Immature natural killer cell (primary cell): ENCODE measurements at regions not wholly inside any gene's neighbourhood (a gene's known extent, or its start where the extent isn't known, plus 50 kb on each side); places are given as distances from the start of the nearest gene placed in this dataset.

Experiments
- DNase-seq, 3 donors: peaks; one replicate each; pipeline ENCODE4 v3.0.0; 2022; ENCODE audit warnings: mixed read lengths in 1 of 3
- H3K27ac Mint-ChIP-seq, 6 donors: one replicate each; pipeline ENCODE4 v1.8.0; 2020; ENCODE audit warnings: mixed read lengths in 6 of 6, mild to moderate bottlenecking in 5 of 6, inconsistent platforms in 4 of 6, moderate library complexity in 3 of 6
- H3K27me3 Mint-ChIP-seq, 3 donors: one replicate each; pipeline ENCODE4 v1.8.0; 2020 to 2021; ENCODE audit warnings: low read depth in 3 of 3, mild to moderate bottlenecking in 3 of 3, mixed read lengths in 3 of 3, moderate library complexity in 3 of 3, inconsistent platforms in 1 of 3
- H3K36me3 Mint-ChIP-seq, 3 donors: one replicate each; pipeline ENCODE4 v1.8.0; 2020; ENCODE audit warnings: mixed read lengths in 3 of 3, inconsistent platforms in 2 of 3, mild to moderate bottlenecking in 2 of 3
- H3K4me1 Mint-ChIP-seq, 2 donors: one replicate each; pipeline ENCODE4 v1.8.0; 2020; ENCODE audit warnings: inconsistent platforms in 2 of 2, mild to moderate bottlenecking in 2 of 2, mixed read lengths in 2 of 2, moderate library complexity in 1 of 2
- H3K4me3 Mint-ChIP-seq, 5 donors: one replicate each; pipeline ENCODE4 v1.8.0; 2020; ENCODE audit warnings: mild to moderate bottlenecking in 5 of 5, mixed read lengths in 5 of 5, inconsistent platforms in 3 of 5, moderate library complexity in 3 of 5
- H3K9me3 Mint-ChIP-seq, 6 donors: one replicate each; pipeline ENCODE4 v1.8.0; 2020; ENCODE audit warnings: mild to moderate bottlenecking in 6 of 6, mixed read lengths in 6 of 6, inconsistent platforms in 4 of 6, moderate library complexity in 3 of 6

- no peak for DNase-seq
- Mint-ChIP-seq H3K36me3 (no peaks in the 10 kb centered on the region), H3K4me1 (no peaks in the 10 kb centered on the region), H3K27ac (no peak overlapping the region), H3K9me3 (peaks cover 0 to 3% (median 0%) of the 10 kb centered on the region in 6 donors), H3K27me3 (peaks cover 4 to 17% (median 6%) of the 10 kb centered on the region in 3 donors), H3K4me3 (no peak overlapping the region)
Observed at GRCh38 chr3:40593351-40593750, 68.6 kb downstream of the ZNF621 start.

GRCh38 chr3:40597441-40597840, 72.7 kb downstream of the ZNF621 start:
- Mint-ChIP-seq H3K4me3 (no peak overlapping the region), H3K27me3 (peaks cover 2 to 11% (median 2%) of the 10 kb centered on the region in 3 donors), H3K27ac (no peak overlapping the region), H3K9me3 (peaks cover 0 to 2% (median 0%) of the 10 kb centered on the region in 6 donors), H3K36me3 (no peaks in the 10 kb centered on the region), H3K4me1 (no peaks in the 10 kb centered on the region)
- no peak for DNase-seq

GRCh38 chr3:40598338-40598737, 73.6 kb downstream of the ZNF621 start:
- H3K4me1 Mint-ChIP-seq = no peaks in the 10 kb centered on the region
- no peaks in the 10 kb centered on the region for H3K36me3 Mint-ChIP-seq
- peaks cover 2 to 10% (median 2%) of the 10 kb centered on the region in 3 donors for H3K27me3 Mint-ChIP-seq
- H3K4me3 Mint-ChIP-seq = no peak overlapping the region
- H3K27ac Mint-ChIP-seq = no peak overlapping the region
- no peak for DNase-seq
- peaks cover 0 to 2% (median 0%) of the 10 kb centered on the region in 6 donors for H3K9me3 Mint-ChIP-seq

GRCh38 chr3:40598962-40599361, 74.2 kb downstream of the ZNF621 start:
- peaks cover 2 to 6% (median 2%) of the 10 kb centered on the region in 3 donors for H3K27me3 Mint-ChIP-seq
- DNase-seq = no peak
- H3K27ac Mint-ChIP-seq = no peak overlapping the region
- H3K36me3 Mint-ChIP-seq = no peaks in the 10 kb centered on the region
- no peaks in the 10 kb centered on the region for H3K4me1 Mint-ChIP-seq
- no peak overlapping the region for H3K4me3 Mint-ChIP-seq
- H3K9me3 Mint-ChIP-seq = peaks cover 0 to 2% (median 0%) of the 10 kb centered on the region in 6 donors

GRCh38 chr3:40602778-40603385, 78.1 kb downstream of the ZNF621 start:
- no peak overlapping the region for H3K4me3 Mint-ChIP-seq
- no peaks in the 10 kb centered on the region for H3K36me3 Mint-ChIP-seq
- H3K4me1 Mint-ChIP-seq = no peaks in the 10 kb centered on the region
- H3K27me3 Mint-ChIP-seq = peaks cover 0 to 2% (median under 1%) of the 10 kb centered on the region in 3 donors
- H3K9me3 Mint-ChIP-seq = no peaks in the 10 kb centered on the region
- H3K27ac Mint-ChIP-seq = no peak overlapping the region
- no peak for DNase-seq

GRCh38 chr3:40605960-40606359, 81.2 kb downstream of the ZNF621 start:
- Mint-ChIP-seq H3K36me3 (no peaks in the 10 kb centered on the region), H3K4me3 (no peak overlapping the region), H3K27me3 (peaks cover 0 to 2% (median 2%) of the 10 kb centered on the region in 3 donors), H3K4me1 (no peaks in the 10 kb centered on the region), H3K27ac (no peak overlapping the region), H3K9me3 (peaks cover 0 to 2% (median 0%) of the 10 kb centered on the region in 6 donors)
- DNase-seq = no peak

GRCh38 chr3:40608091-40608490, 83.3 kb downstream of the ZNF621 start:
- DNase-seq = no peak
- H3K27me3 Mint-ChIP-seq = peaks cover 0 to 6% (median 1%) of the 10 kb centered on the region in 3 donors
- H3K36me3 Mint-ChIP-seq = no peaks in the 10 kb centered on the region
- no peak overlapping the region for H3K27ac Mint-ChIP-seq
- peaks cover 0 to 2% (median 0%) of the 10 kb centered on the region in 6 donors for H3K9me3 Mint-ChIP-seq
- H3K4me3 Mint-ChIP-seq = no peak overlapping the region
- H3K4me1 Mint-ChIP-seq = no peaks in the 10 kb centered on the region

GRCh38 chr3:40613306-40613705, 88.5 kb downstream of the ZNF621 start:
- H3K4me3 Mint-ChIP-seq = no peak overlapping the region
- no peaks in the 10 kb centered on the region for H3K36me3 Mint-ChIP-seq
- peaks cover 0 to 2% (median 0%) of the 10 kb centered on the region in 6 donors for H3K9me3 Mint-ChIP-seq
- no peak for DNase-seq
- H3K27me3 Mint-ChIP-seq = peaks cover 6 to 18% (median 6%) of the 10 kb centered on the region in 3 donors
- no peak overlapping the region for H3K27ac Mint-ChIP-seq
- H3K4me1 Mint-ChIP-seq = no peaks in the 10 kb centered on the region

- no peak for DNase-seq
- no peak overlapping the region for H3K4me3 Mint-ChIP-seq
- H3K27ac Mint-ChIP-seq = no peak overlapping the region
- no peaks in the 10 kb centered on the region for H3K36me3 Mint-ChIP-seq
- peaks cover 7 to 20% (median 7%) of the 10 kb centered on the region in 3 donors for H3K27me3 Mint-ChIP-seq
- H3K9me3 Mint-ChIP-seq = peaks cover 0 to 2% (median 0%) of the 10 kb centered on the region in 6 donors
- no peaks in the 10 kb centered on the region for H3K4me1 Mint-ChIP-seq
Observed at GRCh38 chr3:40615110-40615915, 90.6 kb downstream of the ZNF621 start.

GRCh38 chr3:40615918-40616819, 91.4 kb downstream of the ZNF621 start:
- Mint-ChIP-seq H3K9me3 (peaks cover 0 to 2% (median 0%) of the 10 kb centered on the region in 6 donors), H3K27ac (no peak overlapping the region), H3K4me3 (no peak overlapping the region), H3K36me3 (no peaks in the 10 kb centered on the region), H3K27me3 (peaks cover 7 to 20% (median 7%) of the 10 kb centered on the region in 3 donors), H3K4me1 (no peaks in the 10 kb centered on the region)
- DNase-seq = no peak

- DNase-seq = no peak
- H3K4me1 Mint-ChIP-seq = no peaks in the 10 kb centered on the region
- H3K27me3 Mint-ChIP-seq = peaks cover 6 to 20% (median 7%) of the 10 kb centered on the region in 3 donors
- no peak overlapping the region for H3K4me3 Mint-ChIP-seq
- peaks cover 0 to 2% (median 0%) of the 10 kb centered on the region in 6 donors for H3K9me3 Mint-ChIP-seq
- H3K27ac Mint-ChIP-seq = no peak overlapping the region
- H3K36me3 Mint-ChIP-seq = no peaks in the 10 kb centered on the region
Observed at GRCh38 chr3:40617084-40617483, 92.3 kb downstream of the ZNF621 start.

- H3K4me1 Mint-ChIP-seq = peaks cover 0 to 2% of the 10 kb centered on the region in 2 donors
- H3K36me3 Mint-ChIP-seq = no peaks in the 10 kb centered on the region
- no peak overlapping the region for H3K4me3 Mint-ChIP-seq
Observed at GRCh38 chr3:40618158-40618557, 93.4 kb downstream of the ZNF621 start.

GRCh38 chr3:40620151-40620550, 95.4 kb downstream of the ZNF621 start:
- no peak overlapping the region for H3K27ac Mint-ChIP-seq
- no peaks in the 10 kb centered on the region for H3K36me3 Mint-ChIP-seq
- no peak for DNase-seq
- no peak overlapping the region for H3K4me3 Mint-ChIP-seq
- peaks cover 0 to 2% of the 10 kb centered on the region in 2 donors for H3K4me1 Mint-ChIP-seq
- H3K27me3 Mint-ChIP-seq = peaks cover 1 to 16% (median 4%) of the 10 kb centered on the region in 3 donors
- peaks cover 0 to 2% (median 0%) of the 10 kb centered on the region in 6 donors for H3K9me3 Mint-ChIP-seq

More at GRCh38 chr3:40618158-40618557, 93.4 kb downstream of the ZNF621 start:
- no peak for DNase-seq
- peaks cover 0 to 2% (median 0%) of the 10 kb centered on the region in 6 donors for H3K9me3 Mint-ChIP-seq
- H3K27me3 Mint-ChIP-seq = peaks cover 6 to 16% (median 7%) of the 10 kb centered on the region in 3 donors
- no peak overlapping the region for H3K27ac Mint-ChIP-seq
